ENCODE measurements at regions not wholly inside any gene's neighbourhood (a gene's known extent, or its start where the extent isn't known, plus 50 kb on each side); places are given as distances from the start of the nearest gene placed in this dataset.

DNA sequence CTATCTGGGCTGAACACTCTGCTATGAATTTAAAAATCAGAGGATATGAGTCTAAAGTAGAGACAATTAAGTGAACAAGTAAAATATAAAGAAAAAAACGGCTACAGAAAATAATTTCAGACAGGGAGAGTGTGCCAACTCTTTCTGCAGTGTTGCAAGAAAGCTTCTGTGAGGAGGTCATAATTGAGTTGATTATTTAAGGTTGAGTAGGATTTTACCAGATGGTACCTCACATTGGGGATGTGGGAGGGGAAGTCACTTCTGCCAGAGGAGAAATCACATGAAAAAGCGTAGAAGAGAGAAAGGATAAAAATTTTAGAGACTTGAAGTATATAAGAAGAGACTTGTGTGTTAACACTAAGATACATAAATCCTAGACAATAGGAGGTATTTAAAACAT is 238.0 kb upstream of the NCAM2 start:
- 66 to 81% methylated on average over 2 of the region's 2 CpGs for WGBS, 2 donors
- Histone ChIP-seq H3K27ac (ENCODE audit: low read depth in 1 of 2, low read length in 1 of 2) (no peak overlapping the region), H3K4me1 (ENCODE audit: control insufficient read depth in 5 of 5, insufficient read depth in 5 of 5, low read length in 5 of 5) (no peaks in the 10 kb centered on the region), H3K27me3 (ENCODE audit: control insufficient read depth in 3 of 3, insufficient read depth in 3 of 3, low read length in 2 of 3) (no peaks in the 10 kb centered on the region), H3K9ac (ENCODE audit: insufficient read depth in 1 of 2, low read length in 2 of 2) (no peak overlapping the region), H3K4me3 (no peak overlapping the region), H3K36me3 (ENCODE audit: control insufficient read depth in 4 of 4, insufficient read depth in 4 of 4, low read length in 4 of 4) (no peaks in the 10 kb centered on the region), H3K9me3 (ENCODE audit: control insufficient read depth in 4 of 4, insufficient read depth in 3 of 4, low read length in 3 of 4) (no peaks in the 10 kb centered on the region)
- DNase-seq = peak in 1 of 3 donors; percentile 2
- TF ChIP-seq, protein P1, sequence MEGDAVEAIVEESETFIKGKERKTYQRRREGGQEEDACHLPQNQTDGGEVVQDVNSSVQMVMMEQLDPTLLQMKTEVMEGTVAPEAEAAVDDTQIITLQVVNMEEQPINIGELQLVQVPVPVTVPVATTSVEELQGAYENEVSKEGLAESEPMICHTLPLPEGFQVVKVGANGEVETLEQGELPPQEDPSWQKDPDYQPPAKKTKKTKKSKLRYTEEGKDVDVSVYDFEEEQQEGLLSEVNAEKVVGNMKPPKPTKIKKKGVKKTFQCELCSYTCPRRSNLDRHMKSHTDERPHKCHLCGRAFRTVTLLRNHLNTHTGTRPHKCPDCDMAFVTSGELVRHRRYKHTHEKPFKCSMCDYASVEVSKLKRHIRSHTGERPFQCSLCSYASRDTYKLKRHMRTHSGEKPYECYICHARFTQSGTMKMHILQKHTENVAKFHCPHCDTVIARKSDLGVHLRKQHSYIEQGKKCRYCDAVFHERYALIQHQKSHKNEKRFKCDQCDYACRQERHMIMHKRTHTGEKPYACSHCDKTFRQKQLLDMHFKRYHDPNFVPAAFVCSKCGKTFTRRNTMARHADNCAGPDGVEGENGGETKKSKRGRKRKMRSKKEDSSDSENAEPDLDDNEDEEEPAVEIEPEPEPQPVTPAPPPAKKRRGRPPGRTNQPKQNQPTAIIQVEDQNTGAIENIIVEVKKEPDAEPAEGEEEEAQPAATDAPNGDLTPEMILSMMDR (IDR thresholded peaks at IDR 0.05; ENCODE audit: control extremely low read depth, extremely low read depth) = no peak
- no peak for ATAC-seq (ENCODE audit: insufficient read depth, low FRiP score)

DNA sequence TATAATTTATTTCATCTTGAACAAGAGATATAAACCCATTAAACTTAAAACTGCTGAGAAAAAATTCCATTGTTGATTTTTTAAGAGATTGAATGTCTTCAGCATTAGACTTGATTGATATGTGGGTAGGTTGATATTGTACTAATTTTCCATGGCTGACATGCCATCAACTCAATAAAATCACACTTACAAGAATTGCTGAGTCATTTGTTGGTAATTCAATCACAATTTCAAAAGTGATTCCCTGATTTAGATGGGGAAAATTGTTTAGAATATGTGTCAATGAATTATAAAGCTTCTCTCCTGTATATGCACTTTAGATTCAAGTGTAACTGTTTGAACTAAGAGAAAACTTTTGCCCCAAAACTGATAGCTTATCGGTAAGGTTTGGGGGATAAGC is 223.5 kb upstream of the NCAM2 start:
- ATAC-seq (ENCODE audit: insufficient read depth, low FRiP score) (no peak), DNase-seq (no peak)
- peaks cover 0 to 4% (median 1%) of the 10 kb centered on the region in 4 donors for H3K9me3 ChIP-seq (ENCODE audit: control insufficient read depth in 4 of 4, insufficient read depth in 3 of 4, low read length in 3 of 4)
- no peak overlapping the region for H3K9ac ChIP-seq (ENCODE audit: insufficient read depth in 1 of 2, low read length in 2 of 2)
- no peaks in the 10 kb centered on the region for H3K36me3 ChIP-seq (ENCODE audit: control insufficient read depth in 4 of 4, insufficient read depth in 4 of 4, low read length in 4 of 4)
- no peaks in the 10 kb centered on the region for H3K4me1 ChIP-seq (ENCODE audit: control insufficient read depth in 5 of 5, insufficient read depth in 5 of 5, low read length in 5 of 5)
- 96 to 97% methylated on average over 1 of the region's 1 CpG for WGBS, 2 donors
- H3K27ac ChIP-seq (ENCODE audit: low read depth in 1 of 2, low read length in 1 of 2) = no peak overlapping the region
- TF ChIP-seq, protein P1 (IDR thresholded peaks at IDR 0.05; ENCODE audit: control extremely low read depth, extremely low read depth) = no peak
- H3K4me3 ChIP-seq = no peak overlapping the region
- no peaks in the 10 kb centered on the region for H3K27me3 ChIP-seq (ENCODE audit: control insufficient read depth in 3 of 3, insufficient read depth in 3 of 3, low read length in 2 of 3)

DNA sequence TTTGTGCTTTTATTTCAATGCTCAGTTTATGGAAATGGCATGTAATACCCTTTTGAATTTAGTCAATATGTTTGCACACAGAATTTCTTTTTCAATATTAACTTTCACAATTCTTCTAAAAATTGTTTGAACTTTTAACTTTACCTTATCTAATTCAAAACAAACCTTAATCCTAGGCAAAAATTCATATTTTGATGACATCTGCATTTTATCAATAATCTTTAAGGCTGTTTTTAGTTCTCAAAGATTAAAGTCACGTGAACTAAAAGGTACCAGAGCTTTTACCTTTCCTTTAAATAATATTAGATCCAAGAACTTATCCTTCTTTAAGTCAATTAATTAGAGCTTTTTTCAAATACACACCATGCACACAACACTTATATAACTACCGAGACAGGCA is 218.9 kb upstream of the NCAM2 start:
- TF ChIP-seq, protein P1 (IDR thresholded peaks at IDR 0.05; ENCODE audit: control extremely low read depth, extremely low read depth) = no peak
- no peak for ATAC-seq (ENCODE audit: insufficient read depth, low FRiP score)
- 65 to 69% methylated on average over 2 of the region's 2 CpGs for WGBS, 2 donors

DNA sequence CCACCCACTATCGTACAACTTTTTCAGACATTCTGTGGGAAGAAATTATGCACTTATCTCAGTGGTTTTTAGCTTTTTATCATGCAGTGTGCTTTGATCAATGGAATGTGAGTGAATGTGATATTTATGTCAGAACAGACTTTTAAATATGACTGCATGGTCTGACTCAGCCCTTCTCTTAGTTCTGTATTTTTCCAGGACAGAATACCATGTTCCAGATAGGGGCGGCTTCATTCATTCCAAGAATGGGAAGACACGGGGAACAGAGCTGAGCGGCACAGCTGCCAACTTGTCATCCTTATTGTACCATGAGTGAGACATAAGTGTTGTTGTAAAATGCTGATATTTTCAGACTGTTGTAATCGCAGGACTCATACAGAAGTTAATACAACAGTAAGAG is 214.6 kb upstream of the NCAM2 start:
- no peaks in the 10 kb centered on the region for H3K4me1 ChIP-seq (ENCODE audit: control insufficient read depth in 5 of 5, insufficient read depth in 5 of 5, low read length in 5 of 5)
- TF ChIP-seq, protein P1 (IDR thresholded peaks at IDR 0.05; ENCODE audit: control extremely low read depth, extremely low read depth) = no peak
- H3K36me3 ChIP-seq (ENCODE audit: control insufficient read depth in 4 of 4, insufficient read depth in 4 of 4, low read length in 4 of 4) = no peaks in the 10 kb centered on the region
- peaks cover 0 to 7% (median 2%) of the 10 kb centered on the region in 4 donors for H3K9me3 ChIP-seq (ENCODE audit: control insufficient read depth in 4 of 4, insufficient read depth in 3 of 4, low read length in 3 of 4)
- DNase-seq (no peak), ATAC-seq (ENCODE audit: insufficient read depth, low FRiP score) (no peak)
- H3K27ac ChIP-seq (ENCODE audit: low read depth in 1 of 2, low read length in 1 of 2) = no peak overlapping the region
- 83 to 94% methylated on average over 5 of the region's 5 CpGs for WGBS, 2 donors
- no peak overlapping the region for H3K4me3 ChIP-seq
- H3K9ac ChIP-seq (ENCODE audit: insufficient read depth in 1 of 2, low read length in 2 of 2) = no peak overlapping the region
- H3K27me3 ChIP-seq (ENCODE audit: control insufficient read depth in 3 of 3, insufficient read depth in 3 of 3, low read length in 2 of 3) = no peaks in the 10 kb centered on the region

More for the DNA sequence above, 218.9 kb upstream of the NCAM2 start:
- Histone ChIP-seq H3K4me1 (ENCODE audit: control insufficient read depth in 5 of 5, insufficient read depth in 5 of 5, low read length in 5 of 5) (no peaks in the 10 kb centered on the region), H3K27ac (ENCODE audit: low read depth in 1 of 2, low read length in 1 of 2) (no peak overlapping the region), H3K4me3 (no peak overlapping the region), H3K27me3 (ENCODE audit: control insufficient read depth in 3 of 3, insufficient read depth in 3 of 3, low read length in 2 of 3) (no peaks in the 10 kb centered on the region), H3K36me3 (ENCODE audit: control insufficient read depth in 4 of 4, insufficient read depth in 4 of 4, low read length in 4 of 4) (no peaks in the 10 kb centered on the region), H3K9me3 (ENCODE audit: control insufficient read depth in 4 of 4, insufficient read depth in 3 of 4, low read length in 3 of 4) (peaks cover 0 to 9% (median 1%) of the 10 kb centered on the region in 4 donors), H3K9ac (ENCODE audit: insufficient read depth in 1 of 2, low read length in 2 of 2) (no peak overlapping the region)
- DNase-seq = no peak

All from lung (tissue), 11 donors.